ENCODE measurements at regions not wholly inside any gene's neighbourhood (a gene's known extent, or its start where the extent isn't known, plus 50 kb on each side); places are given as distances from the start of the nearest gene placed in this dataset.

DNA sequence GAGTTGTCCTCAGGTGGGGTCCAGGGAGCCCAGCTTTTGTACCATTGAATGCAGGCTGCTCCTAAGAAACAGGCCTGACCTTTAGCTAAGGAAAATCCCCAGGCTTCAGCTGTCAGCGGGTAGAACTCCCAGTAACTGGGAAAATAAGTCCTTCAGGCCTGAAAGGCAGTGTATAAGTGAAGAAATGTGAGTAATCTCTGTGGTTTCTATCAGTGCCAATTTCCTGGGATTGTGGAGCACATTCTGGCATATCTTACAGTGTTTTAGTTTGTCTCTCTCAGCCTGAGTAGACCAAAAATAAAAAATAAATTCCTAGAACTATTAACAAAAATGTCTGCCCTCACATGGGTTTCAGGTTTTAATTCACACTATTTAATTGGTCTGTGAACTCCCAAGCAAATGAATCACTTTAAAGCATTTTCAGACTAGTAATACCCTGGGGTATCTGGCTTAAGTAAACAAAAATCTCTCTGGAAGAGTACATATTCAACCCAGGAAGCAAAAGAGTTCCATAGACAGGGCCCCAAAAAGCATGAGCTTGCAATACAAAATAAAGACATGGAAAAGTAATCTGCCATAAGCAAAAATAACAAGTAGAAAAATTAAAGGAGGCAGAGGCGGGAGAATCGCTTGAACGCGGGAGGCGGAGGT lies 566.2 kb upstream of the NOX3 start:
- Histone ChIP-seq H3K4me3 (no peak overlapping the region), H3K9me3 (no peaks in the 10 kb centered on the region), H3K36me3 (no peaks in the 10 kb centered on the region), H3K27me3 (no peaks in the 10 kb centered on the region), H3K27ac (peak overlapping the region; percentile 52), H3K4me1 (peaks cover 9% of the 10 kb centered on the region)
- no peak for DNase-seq (ENCODE audit: low spot score in 2 of 2)
- 62% methylated on average over 6 of the region's 6 CpGs for WGBS
- TF ChIP-seq EP300 (IDR thresholded peaks at IDR 0.05) = no peak
- TF ChIP-seq POLR2A (IDR thresholded peaks at IDR 0.05) = no peak
- TF ChIP-seq, protein P1, sequence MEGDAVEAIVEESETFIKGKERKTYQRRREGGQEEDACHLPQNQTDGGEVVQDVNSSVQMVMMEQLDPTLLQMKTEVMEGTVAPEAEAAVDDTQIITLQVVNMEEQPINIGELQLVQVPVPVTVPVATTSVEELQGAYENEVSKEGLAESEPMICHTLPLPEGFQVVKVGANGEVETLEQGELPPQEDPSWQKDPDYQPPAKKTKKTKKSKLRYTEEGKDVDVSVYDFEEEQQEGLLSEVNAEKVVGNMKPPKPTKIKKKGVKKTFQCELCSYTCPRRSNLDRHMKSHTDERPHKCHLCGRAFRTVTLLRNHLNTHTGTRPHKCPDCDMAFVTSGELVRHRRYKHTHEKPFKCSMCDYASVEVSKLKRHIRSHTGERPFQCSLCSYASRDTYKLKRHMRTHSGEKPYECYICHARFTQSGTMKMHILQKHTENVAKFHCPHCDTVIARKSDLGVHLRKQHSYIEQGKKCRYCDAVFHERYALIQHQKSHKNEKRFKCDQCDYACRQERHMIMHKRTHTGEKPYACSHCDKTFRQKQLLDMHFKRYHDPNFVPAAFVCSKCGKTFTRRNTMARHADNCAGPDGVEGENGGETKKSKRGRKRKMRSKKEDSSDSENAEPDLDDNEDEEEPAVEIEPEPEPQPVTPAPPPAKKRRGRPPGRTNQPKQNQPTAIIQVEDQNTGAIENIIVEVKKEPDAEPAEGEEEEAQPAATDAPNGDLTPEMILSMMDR (IDR thresholded peaks at IDR 0.05) = no peak
- no peak for TF ChIP-seq POLR2AphosphoS5 (IDR thresholded peaks at IDR 0.05)

DNA sequence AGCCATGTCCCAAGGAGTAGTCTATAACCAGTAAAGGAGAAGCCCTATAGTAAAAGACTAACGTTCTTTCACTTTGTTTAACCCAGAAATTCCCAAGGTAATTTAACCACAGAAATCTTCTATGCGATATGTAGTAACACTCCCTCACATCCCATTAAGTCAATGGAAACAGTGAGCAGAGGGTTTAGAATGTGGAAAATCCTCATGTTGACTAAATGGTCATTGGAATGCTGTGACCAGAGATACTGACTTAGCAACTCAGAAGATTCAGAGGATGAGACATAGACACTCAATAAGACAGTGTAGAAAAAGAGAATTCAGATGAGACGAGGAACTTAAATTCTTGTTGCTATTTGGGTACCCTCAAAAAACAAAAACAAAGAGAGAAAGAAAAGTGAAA lies 562.2 kb upstream of the NOX3 start:
- no peak for TF ChIP-seq POLR2A (IDR thresholded peaks at IDR 0.05)
- TF ChIP-seq EP300 (IDR thresholded peaks at IDR 0.05) = no peak
- WGBS = 84% methylated on average over 3 of the region's 3 CpGs
- H3K4me1 ChIP-seq = peaks cover 13% of the 10 kb centered on the region
- H3K27ac ChIP-seq = no peak overlapping the region
- H3K36me3 ChIP-seq = no peaks in the 10 kb centered on the region
- H3K4me3 ChIP-seq = no peak overlapping the region
- H3K9me3 ChIP-seq = no peaks in the 10 kb centered on the region
- H3K27me3 ChIP-seq = no peaks in the 10 kb centered on the region
- no peak for DNase-seq (ENCODE audit: low spot score in 2 of 2)

DNA sequence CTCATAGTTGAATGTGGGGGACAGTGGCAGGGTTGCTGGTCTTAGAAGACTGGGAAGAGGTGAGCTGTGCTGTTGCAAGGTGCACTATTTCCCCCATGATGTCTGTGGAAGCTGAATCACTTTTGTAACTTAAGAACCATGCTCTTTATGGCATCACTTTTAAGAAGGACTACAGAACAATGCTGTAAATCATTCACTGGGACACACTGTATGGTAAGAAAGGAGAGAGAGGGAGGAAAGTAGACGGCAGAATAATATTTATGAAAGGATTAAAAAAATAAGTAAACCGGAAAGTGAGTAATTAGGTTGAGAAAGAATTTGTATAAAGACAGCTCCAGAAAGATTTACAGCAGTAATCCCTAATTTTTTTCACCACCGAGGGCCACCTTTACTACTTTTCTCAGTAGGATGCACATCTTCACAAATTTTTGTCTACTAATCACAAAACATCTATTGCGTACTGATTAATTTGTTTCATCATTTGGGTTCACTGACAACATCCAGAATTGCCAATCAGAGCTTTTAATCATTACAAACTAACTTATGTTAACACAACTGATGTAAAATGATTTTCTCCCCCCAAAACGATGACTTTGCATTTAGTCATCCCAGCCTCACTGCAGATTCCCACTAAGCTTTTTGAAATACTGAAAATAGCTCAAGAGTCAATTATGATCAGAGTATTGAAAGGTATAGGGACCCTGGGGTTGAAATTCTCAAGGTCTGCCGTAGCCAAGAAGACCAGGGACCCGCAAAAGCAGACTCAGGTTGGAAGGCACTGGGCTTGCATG lies 560.7 kb upstream of the NOX3 start:
- Histone ChIP-seq H3K4me3 (no peak overlapping the region), H3K4me1 (peaks cover 9% of the 10 kb centered on the region), H3K27me3 (no peaks in the 10 kb centered on the region), H3K27ac (no peak overlapping the region), H3K9me3 (no peaks in the 10 kb centered on the region), H3K36me3 (no peaks in the 10 kb centered on the region)
- DNase-seq (ENCODE audit: low spot score in 2 of 2) = no peak
- WGBS = 89% methylated on average over 7 of the region's 7 CpGs
- no peak for TF ChIP-seq POLR2AphosphoS5 (IDR thresholded peaks at IDR 0.05)
- TF ChIP-seq POLR2A (IDR thresholded peaks at IDR 0.05) = no peak
- TF ChIP-seq, protein P1 (IDR thresholded peaks at IDR 0.05) = no peak
- no peak for TF ChIP-seq EP300 (IDR thresholded peaks at IDR 0.05)

- no peak for TF ChIP-seq POLR2AphosphoS5 (IDR thresholded peaks at IDR 0.05)
- no peak for TF ChIP-seq POLR2A (IDR thresholded peaks at IDR 0.05)
- no peak for TF ChIP-seq EP300 (IDR thresholded peaks at IDR 0.05)
- TF ChIP-seq, protein P1 (IDR thresholded peaks at IDR 0.05) = no peak
- DNase-seq (ENCODE audit: low spot score in 2 of 2) = no peak
- no peaks in the 10 kb centered on the region for H3K9me3 ChIP-seq
- no peaks in the 10 kb centered on the region for H3K36me3 ChIP-seq
- no peak overlapping the region for H3K27ac ChIP-seq
- H3K4me3 ChIP-seq = no peak overlapping the region
- H3K27me3 ChIP-seq = no peaks in the 10 kb centered on the region
- 42% methylated on average over 4 of the region's 4 CpGs for WGBS
- peaks cover 4% of the 10 kb centered on the region for H3K4me1 ChIP-seq
These were observed 557.5 kb upstream of the NOX3 start for GRCh38 chr6:156013155-156013554.

- H3K27ac ChIP-seq = no peak overlapping the region
- peaks cover 4% of the 10 kb centered on the region for H3K4me1 ChIP-seq
- WGBS = 89% methylated on average over 1 of the region's 1 CpG
- DNase-seq (ENCODE audit: low spot score in 2 of 2) = no peak
- no peak overlapping the region for H3K4me3 ChIP-seq
- no peaks in the 10 kb centered on the region for H3K9me3 ChIP-seq
- H3K27me3 ChIP-seq = no peaks in the 10 kb centered on the region
- no peak for TF ChIP-seq EP300 (IDR thresholded peaks at IDR 0.05)
- TF ChIP-seq POLR2A (IDR thresholded peaks at IDR 0.05) = no peak
- TF ChIP-seq, protein P1 (IDR thresholded peaks at IDR 0.05) = no peak
- TF ChIP-seq POLR2AphosphoS5 (IDR thresholded peaks at IDR 0.05) = no peak
- H3K36me3 ChIP-seq = no peaks in the 10 kb centered on the region
These were observed 554.0 kb upstream of the NOX3 start for GRCh38 chr6:156009656-156010055.

Measured in suprapubic skin (tissue), 4 donors.